ENCODE measurements at regions not wholly inside any gene's neighbourhood (a gene's known extent, or its start where the extent isn't known, plus 50 kb on each side); places are given as distances from the start of the nearest gene placed in this dataset.

- TF ChIP-seq, protein P1, sequence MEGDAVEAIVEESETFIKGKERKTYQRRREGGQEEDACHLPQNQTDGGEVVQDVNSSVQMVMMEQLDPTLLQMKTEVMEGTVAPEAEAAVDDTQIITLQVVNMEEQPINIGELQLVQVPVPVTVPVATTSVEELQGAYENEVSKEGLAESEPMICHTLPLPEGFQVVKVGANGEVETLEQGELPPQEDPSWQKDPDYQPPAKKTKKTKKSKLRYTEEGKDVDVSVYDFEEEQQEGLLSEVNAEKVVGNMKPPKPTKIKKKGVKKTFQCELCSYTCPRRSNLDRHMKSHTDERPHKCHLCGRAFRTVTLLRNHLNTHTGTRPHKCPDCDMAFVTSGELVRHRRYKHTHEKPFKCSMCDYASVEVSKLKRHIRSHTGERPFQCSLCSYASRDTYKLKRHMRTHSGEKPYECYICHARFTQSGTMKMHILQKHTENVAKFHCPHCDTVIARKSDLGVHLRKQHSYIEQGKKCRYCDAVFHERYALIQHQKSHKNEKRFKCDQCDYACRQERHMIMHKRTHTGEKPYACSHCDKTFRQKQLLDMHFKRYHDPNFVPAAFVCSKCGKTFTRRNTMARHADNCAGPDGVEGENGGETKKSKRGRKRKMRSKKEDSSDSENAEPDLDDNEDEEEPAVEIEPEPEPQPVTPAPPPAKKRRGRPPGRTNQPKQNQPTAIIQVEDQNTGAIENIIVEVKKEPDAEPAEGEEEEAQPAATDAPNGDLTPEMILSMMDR (IDR thresholded peaks at IDR 0.05; ENCODE audit: low read depth, low read length), result no peak
- no peak for TF ChIP-seq POLR2A (IDR thresholded peaks at IDR 0.05; ENCODE audit: extremely low read depth, insufficient read length)
- TF ChIP-seq MYC (IDR thresholded peaks at IDR 0.05; ENCODE audit: low read depth, low read length), result no peak
These were observed 130.7 kb upstream of the SGCG start for GRCh38 chr13:23050126-23050525.
